Activated CD4-positive, alpha-beta T cell treated with anti-CD3 and anti-CD28 coated beads for 36 hours (primary cell): ENCODE measurements at regions not wholly inside any gene's neighbourhood (a gene's known extent, or its start where the extent isn't known, plus 50 kb on each side); places are given as distances from the start of the nearest gene placed in this dataset.

Source experiments
- ATAC-seq: fragments of 200-7000 bp; cut with Tn5 transposase; one replicate; pipeline ENCODE4 v1.10.0; 2021; ENCODE audit warnings: mild to moderate bottlenecking, moderate library complexity
- CTCF ChIA-PET: fragments of 350-600 bp; sonication (Branson Sonifier 250); formaldehyde crosslinking; loops from one replicate; lab custom pipeline; 2021; ENCODE audit warnings: antibody characterized with exemption; lab: Charles Lee
- POLR2A ChIA-PET: fragments of 350-600 bp; sonication (Branson Sonifier 250); formaldehyde crosslinking; loops from one replicate; lab custom pipeline; 2021; ENCODE audit warnings: antibody characterized with exemption, inconsistent platforms; lab: Charles Lee
- DNase-seq: peaks from one replicate; pipeline ENCODE4 v3.0.0-alpha.2; 2020
- H3K27ac Mint-ChIP-seq: one replicate; pipeline ENCODE4 v1.8.0; 2021; ENCODE audit warnings: mixed read lengths
- H3K27me3 Mint-ChIP-seq: one replicate; pipeline ENCODE4 v1.8.0; 2021; ENCODE audit warnings: mixed read lengths
- H3K36me3 Mint-ChIP-seq: one replicate; pipeline ENCODE4 v1.8.0; 2021; ENCODE audit warnings: low read depth, mixed read lengths
- H3K4me1 Mint-ChIP-seq: one replicate; pipeline ENCODE4 v1.8.0; 2021; ENCODE audit warnings: mixed read lengths
- H3K4me3 Mint-ChIP-seq: one replicate; pipeline ENCODE4 v1.8.0; 2021; ENCODE audit warnings: mild to moderate bottlenecking, moderate library complexity, mixed read lengths
- H3K9me3 Mint-ChIP-seq: one replicate; pipeline ENCODE4 v1.8.0; 2021; ENCODE audit warnings: low read depth, mixed read lengths
- intact Hi-C, 2 experiments: fragments of 100-400 bp; cut with DNase I in 1 of 2; cut with micrococcal nuclease in 1 of 2; formaldehyde crosslinking; loops; one replicate each; pipeline versions ENCODE4 v1.14.2 to v1.15.1; 2022 to 2024; cut with DNase I, micrococcal nuclease

DNA sequence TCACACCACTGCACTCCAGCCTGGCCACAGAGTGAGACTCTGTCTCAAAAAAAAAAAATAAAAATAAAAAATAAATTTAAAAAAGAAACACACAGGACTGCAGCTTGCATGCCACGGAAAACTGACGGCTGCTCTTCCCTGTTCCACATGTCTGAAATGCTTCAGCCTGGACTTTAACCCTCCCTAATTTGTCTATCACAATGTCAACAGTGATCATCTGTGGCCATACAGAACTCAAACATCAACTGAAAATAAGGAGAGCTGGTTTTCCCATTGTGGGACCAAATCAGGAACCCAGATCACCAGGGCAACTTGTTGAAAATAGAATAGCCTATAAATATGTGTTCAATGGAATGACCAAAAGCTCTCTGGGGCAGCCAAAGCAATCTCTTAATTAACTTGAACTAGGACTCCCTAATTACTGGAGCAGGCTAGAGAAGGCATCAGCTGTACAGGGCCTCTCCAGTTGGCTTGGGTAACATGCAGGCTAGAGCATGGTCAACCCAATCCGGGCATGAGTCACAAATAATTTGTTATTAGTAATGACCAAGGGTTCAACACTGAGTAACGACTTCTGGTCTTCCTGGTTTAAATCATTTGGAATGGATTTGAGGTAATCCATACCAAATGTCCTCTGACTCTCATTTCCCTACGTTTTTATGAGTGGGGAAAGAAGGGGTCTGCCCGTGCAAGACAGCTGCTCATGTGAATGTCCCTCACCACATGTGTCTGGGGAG, 62.7 kb upstream of the KAZN start:
- DNase-seq = no peak
- H3K9me3 Mint-ChIP-seq = no peaks in the 10 kb centered on the region
- ChIA-PET POLR2A (no interaction called here), CTCF (no interaction called here)
- no peak for ATAC-seq
- no peaks in the 10 kb centered on the region for H3K4me1 Mint-ChIP-seq
- H3K27me3 Mint-ChIP-seq = peaks cover 7% of the 10 kb centered on the region
- intact Hi-C loops = no loop called here
- H3K36me3 Mint-ChIP-seq = no peaks in the 10 kb centered on the region
- H3K27ac Mint-ChIP-seq = no peak overlapping the region
- H3K4me3 Mint-ChIP-seq = no peak overlapping the region

DNA sequence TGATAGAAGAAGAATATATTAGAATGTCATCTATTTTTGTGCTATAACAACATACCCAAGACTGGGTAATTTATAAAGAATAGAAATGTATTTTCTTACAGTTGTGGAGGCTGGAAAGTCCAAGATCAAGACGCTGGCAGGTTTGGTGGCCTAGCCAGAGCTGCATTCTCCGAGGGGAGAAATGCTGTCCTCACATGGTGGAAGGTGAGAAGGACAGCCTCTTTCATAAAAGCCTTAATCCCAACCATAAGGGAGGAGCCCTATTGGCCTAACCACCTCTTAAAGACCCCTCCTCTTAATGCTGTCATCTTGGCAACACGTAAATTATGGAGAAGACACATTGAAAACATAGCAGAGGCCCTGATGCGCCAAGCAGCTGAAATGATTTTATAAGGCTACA, 60.1 kb upstream of the KAZN start:
- ATAC-seq (no peak), DNase-seq (no peak)
- ChIA-PET CTCF (no interaction called here), POLR2A (no interaction called here)
- Mint-ChIP-seq H3K36me3 (no peaks in the 10 kb centered on the region), H3K27me3 (peaks cover 11% of the 10 kb centered on the region), H3K4me3 (no peak overlapping the region), H3K27ac (no peak overlapping the region), H3K9me3 (no peaks in the 10 kb centered on the region), H3K4me1 (no peaks in the 10 kb centered on the region)
- intact Hi-C loops = no loop called here

DNA sequence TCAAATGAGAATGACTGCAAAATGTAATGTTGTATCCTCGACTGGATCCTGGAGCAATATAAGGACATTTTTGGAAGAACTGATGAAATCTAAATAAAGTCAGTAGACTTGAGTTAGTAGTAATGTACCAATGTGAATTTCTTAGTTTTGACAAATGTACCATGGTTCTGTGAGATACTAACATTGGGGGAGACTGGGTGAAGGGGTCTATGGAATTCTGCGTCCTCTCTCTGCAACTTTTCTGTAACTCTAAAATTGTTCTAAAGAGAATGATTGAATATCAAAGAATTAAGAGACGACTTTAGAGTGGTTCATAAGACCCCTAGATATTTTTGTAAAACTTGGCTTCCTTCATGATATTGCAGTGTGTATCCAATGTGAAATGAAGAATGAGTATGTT, 59.2 kb upstream of the KAZN start:
- no peaks in the 10 kb centered on the region for H3K36me3 Mint-ChIP-seq
- CTCF ChIA-PET = no interaction called here

DNA sequence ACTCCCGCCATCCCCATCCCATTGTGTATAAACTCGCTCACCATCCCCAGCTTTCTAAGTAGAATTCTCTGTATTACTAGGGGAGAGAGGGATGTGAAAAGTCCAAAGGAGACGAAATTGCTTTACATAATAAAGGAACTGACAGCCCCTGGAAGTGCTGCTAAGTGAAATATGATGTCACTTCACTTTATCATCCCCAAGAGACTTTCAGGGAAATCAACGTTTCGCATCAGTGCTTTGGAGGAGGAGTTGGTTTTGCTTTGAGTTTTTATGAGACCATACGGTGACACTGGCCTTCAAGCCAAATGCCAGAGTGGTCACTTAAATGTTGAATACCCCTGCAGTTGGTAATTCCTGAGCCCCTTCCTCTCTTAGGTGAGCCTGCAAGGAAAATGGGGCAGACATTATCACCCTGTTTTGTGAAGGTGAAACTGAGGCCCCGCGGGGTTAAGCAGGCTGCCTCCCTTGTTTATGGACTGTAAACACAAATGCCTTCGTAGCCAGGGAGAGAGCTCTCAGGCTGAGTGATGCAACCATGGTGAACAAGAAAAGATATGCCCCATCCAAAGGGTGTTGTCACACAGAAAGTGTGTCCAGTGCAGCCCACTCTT, 58.4 kb upstream of the KAZN start:
- Mint-ChIP-seq H3K4me3 (no peak overlapping the region), H3K27ac (no peak overlapping the region), H3K9me3 (no peaks in the 10 kb centered on the region), H3K36me3 (no peaks in the 10 kb centered on the region), H3K27me3 (peaks cover 7% of the 10 kb centered on the region), H3K4me1 (no peaks in the 10 kb centered on the region)
- DNase-seq = no peak
- ChIA-PET POLR2A (no interaction called here), CTCF (no interaction called here)
- no peak for ATAC-seq
- intact Hi-C loops = no loop called here

More for the DNA sequence above, 59.2 kb upstream of the KAZN start:
- Mint-ChIP-seq H3K4me3 (no peak overlapping the region), H3K27me3 (peaks cover 11% of the 10 kb centered on the region), H3K4me1 (no peaks in the 10 kb centered on the region), H3K9me3 (no peaks in the 10 kb centered on the region), H3K27ac (no peak overlapping the region)
- DNase-seq (no peak), ATAC-seq (no peak)
- intact Hi-C loops = no loop called here
- POLR2A ChIA-PET = no interaction called here

DNA sequence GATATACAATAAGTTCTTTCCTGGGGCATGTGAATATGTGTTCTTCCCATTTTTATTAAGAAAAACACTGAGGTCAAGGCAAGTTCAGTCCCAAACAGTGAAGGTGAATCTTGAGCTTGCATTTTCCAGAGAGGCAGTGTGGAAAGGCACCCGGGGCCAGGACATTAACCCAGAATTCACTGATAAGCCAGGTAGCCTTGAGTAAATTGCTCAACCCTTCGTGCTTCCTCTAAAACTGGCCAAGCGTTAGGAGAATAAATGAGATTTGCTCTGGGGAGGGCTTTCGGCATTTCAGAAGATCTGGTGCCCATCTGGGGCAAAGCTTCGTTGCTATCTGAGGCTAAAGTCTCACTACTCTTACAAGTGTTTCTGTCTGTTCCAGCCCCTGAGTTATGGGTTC, 57.1 kb upstream of the KAZN start:
- H3K4me3 Mint-ChIP-seq = no peak overlapping the region
- ChIA-PET CTCF (no interaction called here), POLR2A (no interaction called here)
- no peaks in the 10 kb centered on the region for H3K9me3 Mint-ChIP-seq
- intact Hi-C loops = no loop called here
- peaks cover 6% of the 10 kb centered on the region for H3K27me3 Mint-ChIP-seq
- H3K36me3 Mint-ChIP-seq = no peaks in the 10 kb centered on the region
- no peak for DNase-seq
- ATAC-seq = no peak
- no peak overlapping the region for H3K27ac Mint-ChIP-seq
- H3K4me1 Mint-ChIP-seq = no peaks in the 10 kb centered on the region

DNA sequence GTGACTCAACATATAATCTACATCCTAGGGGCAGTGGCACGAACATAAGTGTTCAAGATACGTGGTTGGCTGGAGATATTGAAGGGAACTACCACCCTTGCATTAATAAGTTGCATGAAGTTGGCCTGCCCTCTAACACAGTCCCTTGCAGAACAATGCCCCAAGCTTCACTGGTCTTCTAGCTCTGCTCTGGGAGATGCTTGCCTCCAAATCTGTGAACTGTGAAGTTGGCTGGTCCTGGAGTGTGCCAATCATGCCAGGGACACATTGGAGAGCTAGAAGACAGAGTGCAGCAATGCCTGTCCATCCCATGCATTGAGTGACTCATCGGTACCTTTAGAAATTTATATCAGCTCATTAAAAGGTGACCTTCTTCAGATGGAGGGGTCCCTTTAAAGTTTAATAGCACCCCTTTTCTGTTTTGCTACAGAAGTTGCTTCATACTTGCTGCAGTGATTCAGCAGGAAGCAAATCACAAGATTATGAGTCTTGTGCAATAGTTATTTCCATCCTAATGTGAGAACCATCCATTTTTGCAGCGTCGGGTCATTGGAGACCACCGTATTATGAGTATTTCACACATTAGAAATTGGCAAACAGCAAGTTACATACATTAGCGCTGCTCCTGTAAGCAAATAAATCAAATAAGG, 55.2 kb upstream of the KAZN start:
- Mint-ChIP-seq H3K4me3 (no peak overlapping the region), H3K27ac (no peak overlapping the region), H3K36me3 (no peaks in the 10 kb centered on the region), H3K27me3 (peaks cover 4% of the 10 kb centered on the region), H3K9me3 (no peaks in the 10 kb centered on the region), H3K4me1 (no peaks in the 10 kb centered on the region)
- intact Hi-C loops = no loop called here
- ChIA-PET POLR2A (no interaction called here), CTCF (no interaction called here)
- DNase-seq = no peak
- ATAC-seq = no peak

DNA sequence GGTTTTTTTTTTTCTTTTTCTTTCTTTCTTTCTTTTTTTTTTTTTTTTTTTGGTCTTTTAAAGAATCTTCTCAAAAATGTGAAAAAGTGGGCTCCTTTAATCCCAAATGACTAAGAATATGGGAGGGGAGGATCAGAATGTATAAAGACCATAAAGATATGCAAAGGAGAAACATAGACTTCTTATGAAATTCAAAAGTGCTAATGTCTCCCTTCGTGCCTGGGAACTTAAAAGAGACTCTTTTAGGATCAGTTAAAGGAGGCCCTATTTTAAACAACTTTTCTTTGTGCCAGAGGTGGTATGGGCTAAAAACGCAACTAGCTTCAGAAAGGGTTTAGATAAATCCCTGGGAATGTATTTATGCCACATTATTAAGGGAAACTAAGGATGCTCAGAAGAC, 54.2 kb upstream of the KAZN start:
- intact Hi-C loops = no loop called here
- H3K36me3 Mint-ChIP-seq = no peaks in the 10 kb centered on the region
- H3K27ac Mint-ChIP-seq = no peak overlapping the region
- no peaks in the 10 kb centered on the region for H3K9me3 Mint-ChIP-seq
- no peak for ATAC-seq
- H3K27me3 Mint-ChIP-seq = peaks cover 4% of the 10 kb centered on the region
- no peak overlapping the region for H3K4me3 Mint-ChIP-seq
- no peaks in the 10 kb centered on the region for H3K4me1 Mint-ChIP-seq
- no peak for DNase-seq
- POLR2A ChIA-PET = no interaction called here
- CTCF ChIA-PET = no interaction called here

DNA sequence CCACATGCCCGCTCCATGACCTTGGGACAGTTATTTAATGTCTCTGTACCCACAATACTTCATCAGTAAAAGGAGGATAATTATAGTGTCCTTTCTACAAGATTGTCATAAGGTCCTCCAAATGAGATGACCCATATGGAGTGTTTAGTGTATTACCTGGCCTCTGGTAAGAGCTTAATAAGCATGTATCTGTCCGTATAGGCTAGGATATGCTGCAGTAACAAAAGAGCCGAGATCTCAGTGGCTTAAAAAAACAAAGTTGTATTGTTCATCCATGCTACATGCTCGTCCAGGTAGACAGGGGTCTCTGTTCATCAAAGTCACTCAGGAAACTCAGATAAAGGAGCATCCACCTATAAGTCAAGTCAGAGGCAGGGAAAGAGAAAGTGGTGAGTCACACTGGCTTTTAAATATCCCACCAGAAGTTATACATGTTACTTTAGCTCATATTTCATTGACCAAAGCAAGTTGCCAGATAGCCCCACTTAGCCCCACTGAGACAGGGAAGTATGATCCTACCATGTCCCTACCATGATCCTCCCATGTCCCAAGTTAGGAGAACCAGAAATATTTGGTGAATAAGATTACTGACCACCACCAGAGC, 53.0 kb upstream of the KAZN start:
- no peak for DNase-seq
- intact Hi-C loops = no loop called here
- ChIA-PET POLR2A (no interaction called here), CTCF (interaction anchor here (0.8 kb wide), 1 partner anchor 482 kb away, joined by 4 read pairs; no protein-coding TSS in a partner anchor)
- Mint-ChIP-seq H3K4me3 (no peak overlapping the region), H3K4me1 (no peaks in the 10 kb centered on the region), H3K27ac (no peak overlapping the region), H3K27me3 (peaks cover 4% of the 10 kb centered on the region), H3K36me3 (no peaks in the 10 kb centered on the region), H3K9me3 (no peaks in the 10 kb centered on the region)
- ATAC-seq = no peak

DNA sequence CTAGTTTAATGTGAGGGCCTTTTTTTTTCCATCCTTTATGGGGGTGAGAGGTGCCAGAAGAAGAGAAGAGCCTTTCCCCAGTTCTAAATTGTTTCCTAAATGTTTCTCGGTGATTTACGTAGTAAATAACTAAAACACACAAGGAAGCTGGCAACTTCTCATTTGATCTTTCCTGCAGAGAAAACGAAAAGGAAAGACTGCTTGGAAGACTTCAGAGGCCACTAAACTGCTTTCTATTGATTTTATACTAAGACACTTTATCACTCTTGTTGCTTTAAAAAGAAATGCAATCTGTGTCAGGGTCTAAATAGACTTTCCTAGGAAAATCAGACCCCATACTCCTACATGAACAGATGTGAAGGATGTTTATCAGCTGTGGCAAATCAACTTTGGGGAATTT, 52.1 kb upstream of the KAZN start:
- ChIA-PET CTCF (interaction anchor here (0.8 kb wide), 1 partner anchor 481 kb away, joined by 4 read pairs; no protein-coding TSS in a partner anchor), POLR2A (no interaction called here)
- Mint-ChIP-seq H3K4me1 (no peaks in the 10 kb centered on the region), H3K9me3 (no peaks in the 10 kb centered on the region), H3K27me3 (peaks cover 7% of the 10 kb centered on the region), H3K36me3 (no peaks in the 10 kb centered on the region), H3K27ac (no peak overlapping the region), H3K4me3 (no peak overlapping the region)
- DNase-seq = no peak
- no peak for ATAC-seq
- intact Hi-C loops = no loop called here
